Thoracic aorta (tissue), 2 donors: ENCODE measurements at regions not wholly inside any gene's neighbourhood (a gene's known extent, or its start where the extent isn't known, plus 50 kb on each side); places are given as distances from the start of the nearest gene placed in this dataset.

ENCODE experiments used
- ATAC-seq: fragments of 150-250 bp; one replicate; pipeline ENCODE4 v1.8.0; 2017; ENCODE audit warnings: low read depth; ENCODE audit not compliant: insufficient number of reproducible peaks, low FRiP score
- DNase-seq: peaks from one replicate; pipeline ENCODE4 v3.0.0-alpha.2; 2020; ENCODE audit warnings: low spot score
- H3K27ac ChIP-seq, 2 donors: fragments of 200-600 bp; sonication (generic); 1 replicate in 1 of 2; 2 replicates in 1 of 2; pipeline ENCODE4 v1.5.1; 2016; ENCODE audit warnings: mild to moderate bottlenecking in 2 of 2, moderate library complexity in 2 of 2
- H3K27me3 ChIP-seq: fragments of 200-600 bp; sonication (generic); replicated peaks from 2 replicates; pipeline ENCODE4 v1.6.0; 2016; ENCODE audit warnings: mild to moderate bottlenecking; ENCODE audit not compliant: insufficient read depth
- H3K36me3 ChIP-seq: fragments of 200-600 bp; sonication (generic); one replicate; pipeline ENCODE4 v1.5.1; 2016
- H3K4me1 ChIP-seq, 2 donors: fragments of 200-600 bp; sonication (generic); 1 replicate in 1 of 2; 2 replicates in 1 of 2; pipeline versions ENCODE4 v1.5.1 to v1.6.0; 2016; ENCODE audit warnings: low read depth in 2 of 2, mild to moderate bottlenecking in 1 of 2; ENCODE audit not compliant: control insufficient read depth in 1 of 2
- H3K4me3 ChIP-seq: fragments of 200-600 bp; sonication (generic); 2 replicates; pipeline ENCODE4 v1.5.1; 2016; ENCODE audit warnings: mild to moderate bottlenecking
- H3K9me3 ChIP-seq: fragments of 200-600 bp; sonication (generic); 2 replicates; pipeline ENCODE4 v1.5.1; 2016
- CTCF ChIP-seq: fragments of 200-600 bp; sonication (generic); IDR thresholded peaks from one replicate; pipeline ENCODE4 v1.5.1; 2019; ENCODE audit warnings: antibody characterized with exemption

GRCh38 chr6:14474816-14475215, 357.2 kb downstream of the CD83 start:
- Histone ChIP-seq H3K27me3 (no peaks in the 10 kb centered on the region), H3K36me3 (no peaks in the 10 kb centered on the region), H3K27ac (no peak overlapping the region), H3K4me1 (peaks cover 4 to 32% of the 10 kb centered on the region in 2 donors), H3K9me3 (no peaks in the 10 kb centered on the region), H3K4me3 (no peak overlapping the region)
- no peak for DNase-seq
- TF ChIP-seq CTCF = no peak
- ATAC-seq = no peak

DNA sequence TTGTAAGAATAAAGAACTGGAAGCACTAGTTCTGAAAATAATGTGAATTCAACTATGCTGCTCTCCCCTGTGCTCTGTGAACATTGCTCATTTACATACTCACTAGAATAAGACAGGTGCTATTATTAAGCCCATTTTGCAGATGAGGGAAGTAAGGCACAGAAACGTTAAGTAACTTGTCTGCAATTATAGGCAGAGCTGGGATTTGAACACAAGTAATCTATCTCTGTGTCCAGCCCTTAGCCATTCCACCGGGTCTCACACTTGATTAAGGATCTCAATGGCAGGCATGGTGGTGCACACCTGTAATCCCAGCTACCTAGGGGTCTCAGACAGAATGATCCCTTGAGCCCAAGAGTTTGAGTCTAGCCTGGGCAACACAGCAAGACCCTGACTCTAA, 357.7 kb downstream of the CD83 start:
- no peaks in the 10 kb centered on the region for H3K27me3 ChIP-seq
- no peaks in the 10 kb centered on the region for H3K36me3 ChIP-seq
- no peaks in the 10 kb centered on the region for H3K9me3 ChIP-seq
- ATAC-seq = no peak
- H3K27ac ChIP-seq = no peak overlapping the region
- no peak for DNase-seq
- peaks cover 4 to 32% of the 10 kb centered on the region in 2 donors for H3K4me1 ChIP-seq
- TF ChIP-seq CTCF = no peak
- H3K4me3 ChIP-seq = no peak overlapping the region

- H3K4me3 ChIP-seq = peak overlapping the region; percentile 39
- no peaks in the 10 kb centered on the region for H3K36me3 ChIP-seq
- no peaks in the 10 kb centered on the region for H3K27me3 ChIP-seq
- no peak for DNase-seq
- peak; percentile 27 for ATAC-seq
- H3K4me1 ChIP-seq = peaks cover 4 to 32% of the 10 kb centered on the region in 2 donors
- no peak for TF ChIP-seq CTCF
- no peaks in the 10 kb centered on the region for H3K9me3 ChIP-seq
- no peak overlapping the region for H3K27ac ChIP-seq
Observed at GRCh38 chr6:14476793-14477531, 359.4 kb downstream of the CD83 start.

- H3K4me3 ChIP-seq = peak overlapping the region; percentile 39
Observed at GRCh38 chr6:14477559-14477958, 360.0 kb downstream of the CD83 start.

More at GRCh38 chr6:14477559-14477958, 360.0 kb downstream of the CD83 start:
- DNase-seq = no peak
- no peak overlapping the region for H3K27ac ChIP-seq
- H3K4me1 ChIP-seq = peaks cover 4 to 31% of the 10 kb centered on the region in 2 donors
- H3K27me3 ChIP-seq = no peaks in the 10 kb centered on the region
- no peak for ATAC-seq
- H3K9me3 ChIP-seq = no peaks in the 10 kb centered on the region
- no peak for TF ChIP-seq CTCF
- no peaks in the 10 kb centered on the region for H3K36me3 ChIP-seq
